GM12878 (cell line): ENCODE measurements at regions not wholly inside any gene's neighbourhood (a gene's known extent, or its start where the extent isn't known, plus 50 kb on each side); places are given as distances from the start of the nearest gene placed in this dataset.

Experiments used
- ATF7 ChIP-seq: fragments of 450-650 bp; IDR thresholded peaks from 2 replicates; pipeline ENCODE4 v1.6.1; 2016; ENCODE audit warnings: low read depth, mild to moderate bottlenecking
- CBFB ChIP-seq: IDR thresholded peaks from 2 replicates; pipeline ENCODE4 v1.6.1; 2016; ENCODE audit warnings: antibody characterized with exemption, low read depth
- CHD4 ChIP-seq: fragments of 200-600 bp; sonication (generic); IDR thresholded peaks from 2 replicates; pipeline ENCODE4 v1.6.1; 2016; ENCODE audit warnings: mild to moderate bottlenecking
- CTCF ChIP-seq, 3 experiments: IDR thresholded peaks in 2 of 3; conservative IDR thresholded peaks in 1 of 3; 2 replicates each; pipeline ENCODE4 v1.5.1; 2011; ENCODE audit warnings: low read depth in 3 of 3, low read length in 3 of 3, mild to moderate bottlenecking in 3 of 3, control low read depth in 2 of 3, moderate library complexity in 2 of 3, inconsistent platforms in 1 of 3, mixed read lengths in 1 of 3; ENCODE audit not compliant: control insufficient read depth in 2 of 3, insufficient read depth in 1 of 3; ENCODE audit errors: extremely low read depth in 1 of 3
- E2F4 ChIP-seq: IDR thresholded peaks from 2 replicates; pipeline ENCODE4 v1.6.1; 2012; ENCODE audit warnings: low read depth, low read length, improper control_type of control experiment
- JUND ChIP-seq: IDR thresholded peaks from 2 replicates; pipeline ENCODE4 v1.6.1; 2012; ENCODE audit warnings: low read depth, mild to moderate bottlenecking, low read length, improper control_type of control experiment, moderate library complexity
- MXI1 ChIP-seq: fragments of 150-350 bp; IDR thresholded peaks from 2 replicates; pipeline ENCODE4 v1.6.1; 2011; ENCODE audit warnings: low read depth, mild to moderate bottlenecking, inconsistent platforms, low read length, improper control_type of control experiment
- RAD21 ChIP-seq: IDR thresholded peaks from 2 replicates; pipeline ENCODE4 v1.6.1; 2011; ENCODE audit warnings: mild to moderate bottlenecking, low read depth, low read length, moderate library complexity; ENCODE audit not compliant: insufficient read depth
- RELA ChIP-seq: fragments of 450-650 bp; IDR thresholded peaks from 2 replicates; pipeline ENCODE4 v1.8.0; 2014; ENCODE audit warnings: borderline replicate concordance; ENCODE audit not compliant: partially characterized antibody
- RFX5 ChIP-seq: IDR thresholded peaks from 2 replicates; pipeline ENCODE4 v1.6.1; 2011; ENCODE audit warnings: low read depth, low read length, improper control_type of control experiment
- SP1 ChIP-seq: IDR thresholded peaks from one replicate; pipeline ENCODE4 v1.6.1; 2011; ENCODE audit warnings: low read depth, low read length

- TF ChIP-seq SP1: no peak
- TF ChIP-seq RAD21: no peak
- no peak for TF ChIP-seq RELA
- TF ChIP-seq MXI1: no peak
- TF ChIP-seq CTCF (IDR thresholded peaks at IDR 0.05 in 2 of 3, conservative IDR thresholded peaks at IDR 0.05 in 1 of 3; ENCODE audit: control insufficient read depth in 2 of 3, extremely low read depth in 1 of 3, insufficient read depth in 1 of 3, low read depth in 3 of 3, low read length in 3 of 3): no peak
- TF ChIP-seq E2F4: no peak
- no peak for TF ChIP-seq CHD4
- TF ChIP-seq JUND: no peak
- no peak for TF ChIP-seq ATF7
- TF ChIP-seq CBFB: no peak
- no peak for TF ChIP-seq RFX5
Measured at GRCh38 chr17:15122857-15123256, 142.3 kb downstream of the PMP22 start.
